GM12874 (cell line): ENCODE measurements at regions not wholly inside any gene's neighbourhood (a gene's known extent, or its start where the extent isn't known, plus 50 kb on each side); places are given as distances from the start of the nearest gene placed in this dataset.

ENCODE experiments used
- TF ChIP-seq, protein P1 (sequence below): IDR thresholded peaks from 2 replicates; pipeline ENCODE4 v1.5.1; 2011; ENCODE audit warnings: low read depth, mild to moderate bottlenecking, control low read depth, low read length, moderate library complexity; ENCODE audit not compliant: insufficient read depth

DNA sequence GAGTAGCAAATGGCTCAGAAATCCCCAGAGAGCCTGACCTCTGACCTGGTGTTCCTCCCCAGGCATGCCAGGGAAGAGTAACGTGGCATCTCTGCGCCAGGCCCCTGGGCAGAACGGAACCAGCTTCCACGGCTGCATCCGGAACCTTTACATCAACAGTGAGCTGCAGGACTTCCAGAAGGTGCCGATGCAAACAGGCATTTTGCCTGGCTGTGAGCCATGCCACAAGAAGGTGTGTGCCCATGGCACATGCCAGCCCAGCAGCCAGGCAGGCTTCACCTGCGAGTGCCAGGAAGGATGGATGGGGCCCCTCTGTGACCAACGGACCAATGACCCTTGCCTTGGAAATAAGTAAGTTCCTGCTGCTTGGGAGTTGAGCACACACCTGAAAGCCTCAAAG is 83.4 kb upstream of the PACRGL start:
- TF ChIP-seq, protein P1, sequence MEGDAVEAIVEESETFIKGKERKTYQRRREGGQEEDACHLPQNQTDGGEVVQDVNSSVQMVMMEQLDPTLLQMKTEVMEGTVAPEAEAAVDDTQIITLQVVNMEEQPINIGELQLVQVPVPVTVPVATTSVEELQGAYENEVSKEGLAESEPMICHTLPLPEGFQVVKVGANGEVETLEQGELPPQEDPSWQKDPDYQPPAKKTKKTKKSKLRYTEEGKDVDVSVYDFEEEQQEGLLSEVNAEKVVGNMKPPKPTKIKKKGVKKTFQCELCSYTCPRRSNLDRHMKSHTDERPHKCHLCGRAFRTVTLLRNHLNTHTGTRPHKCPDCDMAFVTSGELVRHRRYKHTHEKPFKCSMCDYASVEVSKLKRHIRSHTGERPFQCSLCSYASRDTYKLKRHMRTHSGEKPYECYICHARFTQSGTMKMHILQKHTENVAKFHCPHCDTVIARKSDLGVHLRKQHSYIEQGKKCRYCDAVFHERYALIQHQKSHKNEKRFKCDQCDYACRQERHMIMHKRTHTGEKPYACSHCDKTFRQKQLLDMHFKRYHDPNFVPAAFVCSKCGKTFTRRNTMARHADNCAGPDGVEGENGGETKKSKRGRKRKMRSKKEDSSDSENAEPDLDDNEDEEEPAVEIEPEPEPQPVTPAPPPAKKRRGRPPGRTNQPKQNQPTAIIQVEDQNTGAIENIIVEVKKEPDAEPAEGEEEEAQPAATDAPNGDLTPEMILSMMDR = no peak

DNA sequence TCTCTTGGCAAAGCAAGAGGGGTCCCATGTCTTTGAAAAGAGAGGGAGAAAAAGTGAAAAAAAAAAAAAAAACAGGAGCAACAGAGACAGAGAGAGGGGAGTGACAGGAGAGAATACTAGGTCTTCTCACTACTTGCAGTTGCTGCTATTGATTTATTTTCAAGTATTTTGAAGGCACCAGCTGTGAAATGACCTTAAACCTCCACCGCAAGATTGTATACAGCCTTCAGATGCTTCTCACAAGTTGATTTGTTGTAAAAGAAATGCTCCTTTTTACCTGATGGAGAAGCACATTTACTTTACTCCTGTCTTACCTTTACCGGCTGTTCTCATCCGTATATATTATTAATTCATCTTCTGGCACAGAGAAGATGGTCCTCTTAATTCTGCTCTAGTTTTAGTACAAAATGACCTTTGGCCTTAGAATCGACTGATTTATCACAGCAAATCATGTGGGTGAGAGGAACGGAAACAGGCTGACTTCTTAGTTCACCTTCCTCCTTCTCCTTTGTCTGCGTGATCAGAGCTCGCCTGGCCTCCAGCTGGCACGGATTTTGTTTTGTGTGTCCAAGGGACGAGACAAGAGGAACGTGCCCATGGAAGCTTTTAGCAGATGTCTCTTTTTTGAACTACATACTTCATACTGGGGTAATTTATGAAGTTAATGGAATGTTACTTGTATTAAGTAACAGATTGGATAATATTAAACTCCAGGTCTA is 82.4 kb upstream of the PACRGL start:
- TF ChIP-seq, protein P1 = no peak

DNA sequence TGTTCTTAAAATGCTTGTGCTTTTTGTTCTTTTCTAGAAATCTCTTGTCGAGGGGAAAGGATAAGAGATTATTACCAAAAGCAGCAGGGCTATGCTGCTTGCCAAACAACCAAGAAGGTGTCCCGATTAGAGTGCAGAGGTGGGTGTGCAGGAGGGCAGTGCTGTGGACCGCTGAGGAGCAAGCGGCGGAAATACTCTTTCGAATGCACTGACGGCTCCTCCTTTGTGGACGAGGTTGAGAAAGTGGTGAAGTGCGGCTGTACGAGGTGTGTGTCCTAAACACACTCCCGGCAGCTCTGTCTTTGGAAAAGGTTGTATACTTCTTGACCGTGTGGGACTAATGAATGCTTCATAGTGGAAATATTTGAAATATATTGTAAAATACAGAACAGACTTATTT is 81.5 kb upstream of the PACRGL start:
- TF ChIP-seq, protein P1 = no peak

DNA sequence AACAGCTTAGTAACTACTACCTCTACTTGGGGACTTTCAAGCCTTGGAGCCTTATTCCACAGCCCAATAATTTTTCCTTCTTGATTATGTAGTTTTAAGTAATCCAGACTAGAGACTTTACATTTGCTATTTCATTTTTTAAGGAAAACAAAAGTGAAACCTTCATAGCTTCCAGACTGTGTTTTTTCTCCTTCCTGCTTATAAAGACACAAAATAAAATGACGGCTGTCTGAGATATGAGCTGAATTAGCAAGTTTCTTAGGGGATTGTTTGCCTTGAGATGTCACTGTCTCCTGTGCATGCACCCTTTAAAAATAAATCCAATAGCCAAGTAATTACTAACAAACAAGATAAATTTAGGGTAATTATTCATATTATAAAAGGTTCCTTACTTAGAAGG is 78.8 kb upstream of the PACRGL start:
- TF ChIP-seq, protein P1 = no peak

DNA sequence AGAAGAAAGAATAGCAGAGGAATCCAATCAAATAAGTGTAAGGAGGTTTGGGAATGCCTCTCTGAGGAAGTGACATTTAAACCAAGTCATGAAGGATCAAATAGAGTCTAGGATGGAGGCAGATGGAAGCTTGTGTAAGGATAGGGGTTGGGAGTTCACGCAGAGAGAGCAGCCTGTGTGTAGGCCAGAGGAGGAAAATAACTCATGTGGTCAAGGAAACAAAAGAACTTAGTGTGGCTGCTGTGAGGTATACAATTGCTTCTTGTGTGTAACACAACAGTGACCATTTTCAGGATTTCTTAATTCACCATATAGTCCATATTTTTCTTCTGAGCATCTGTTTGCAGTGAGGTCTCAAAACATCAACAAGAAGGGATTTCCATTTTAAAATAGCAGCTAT is 77.6 kb upstream of the PACRGL start:
- TF ChIP-seq, protein P1 = no peak

DNA sequence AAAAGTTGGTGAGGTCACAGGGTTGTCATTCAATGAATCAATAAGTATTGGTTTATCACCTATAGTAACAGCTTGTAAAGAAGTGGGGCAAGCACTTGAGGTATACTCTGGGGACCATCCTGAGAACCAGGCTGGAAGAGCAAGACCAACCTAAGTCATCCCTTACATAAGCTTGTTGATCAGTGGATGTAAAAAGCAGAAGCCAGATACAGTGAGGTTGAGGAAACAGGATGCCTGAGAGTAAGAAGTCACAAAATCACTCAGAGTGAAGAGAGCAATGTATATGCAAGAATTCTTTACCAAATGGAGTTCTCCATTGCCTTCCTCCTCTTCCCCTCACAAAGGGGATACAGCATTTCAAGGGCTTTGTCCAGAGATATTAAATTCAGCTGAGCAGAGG is 76.3 kb upstream of the PACRGL start:
- TF ChIP-seq, protein P1 = no peak

DNA sequence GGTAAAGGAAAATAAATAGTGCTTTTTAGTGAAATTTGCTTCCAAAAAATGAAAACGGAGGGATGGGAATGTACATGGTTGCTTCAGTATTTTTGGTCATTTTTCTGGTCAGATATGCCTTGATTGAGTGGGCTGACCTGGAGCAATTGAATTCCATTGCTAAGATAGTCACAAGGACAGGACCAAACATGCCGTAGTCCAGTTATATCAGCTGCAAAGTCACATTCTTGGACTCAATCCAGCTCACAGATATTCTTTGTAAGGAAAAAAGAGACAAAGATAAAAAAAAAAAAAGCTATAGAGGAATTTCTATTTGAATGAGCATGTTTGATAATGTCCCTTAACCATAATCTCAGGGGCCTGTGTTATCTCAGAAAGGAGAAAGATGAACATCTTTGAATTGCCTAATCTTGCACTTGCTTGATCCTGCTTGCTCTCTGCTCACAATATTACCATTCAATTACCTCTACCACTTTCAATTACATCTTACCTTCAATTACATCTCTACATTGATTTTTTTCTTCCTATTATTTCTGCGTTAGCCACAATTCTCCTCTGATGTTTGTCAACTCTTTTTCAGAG is 75.4 kb upstream of the PACRGL start:
- TF ChIP-seq, protein P1 = no peak
